GM12891 (cell line): ENCODE measurements at regions not wholly inside any gene's neighbourhood (a gene's known extent, or its start where the extent isn't known, plus 50 kb on each side); places are given as distances from the start of the nearest gene placed in this dataset.
"Not testable (repeated sequence)": the region's sequence is repeated elsewhere in the genome, so short reads cannot be mapped to it uniquely, and the experiment has no call there.

ENCODE experiments used
- DNase-seq: peaks from one replicate; pipeline ENCODE4 v3.0.0; 2011; ENCODE audit warnings: low spot score; ENCODE audit not compliant: insufficient read length
- FAIRE-seq: peaks from 2 replicates; lab custom pipeline; 2011; peaks lifted over from hg19 to GRCh38; lab: Jason Lieb, UNC
- PAX5 ChIP-seq: IDR thresholded peaks from 2 replicates; pipeline ENCODE4 v1.6.1; 2011; ENCODE audit warnings: low read length, moderate library complexity, mild to moderate bottlenecking; ENCODE audit not compliant: insufficient read depth, severe bottlenecking
- POLR2A ChIP-seq: IDR thresholded peaks from 2 replicates; pipeline ENCODE4 v1.6.1; 2011; ENCODE audit warnings: low read depth, low read length, control low read depth
- POLR2AphosphoS5 ChIP-seq: IDR thresholded peaks from 2 replicates; pipeline ENCODE4 v1.6.1; 2011; ENCODE audit warnings: low read depth, low read length, control low read depth
- POU2F2 ChIP-seq: IDR thresholded peaks from 2 replicates; pipeline ENCODE4 v1.6.1; 2011; ENCODE audit warnings: low read depth, mild to moderate bottlenecking, control low read depth, low read length, moderate library complexity
- SPI1 ChIP-seq: IDR thresholded peaks from 2 replicates; pipeline ENCODE4 v1.6.1; 2011; ENCODE audit warnings: low read depth, low read length, control low read depth
- TAF1 ChIP-seq: IDR thresholded peaks from 2 replicates; pipeline ENCODE4 v1.6.1; 2011; ENCODE audit warnings: low read depth, low read length, control low read depth

- DNase-seq (no peak), FAIRE-seq (no peak)
- no peak for TF ChIP-seq SPI1
- TF ChIP-seq TAF1: no peak
- TF ChIP-seq POU2F2: no peak
Measured at GRCh38 chr3:150273396-150273795, 134.7 kb upstream of the TSC22D2 start.

GRCh38 chr3:150271591-150271960 is 136.5 kb upstream of the TSC22D2 start:
- TF ChIP-seq POLR2A (no peak), SPI1 (no peak), POLR2AphosphoS5 (no peak), PAX5 (no peak), POU2F2 (no peak), TAF1 (no peak)
- FAIRE-seq (no peak), DNase-seq (no peak)

GRCh38 chr3:150270883-150271590 is 137.1 kb upstream of the TSC22D2 start:
- no peak for FAIRE-seq
- no peak for TF ChIP-seq PAX5
- no peak for TF ChIP-seq SPI1
- TF ChIP-seq POLR2A: no peak
- no peak for TF ChIP-seq POLR2AphosphoS5
- TF ChIP-seq POU2F2: no peak
- no peak for TF ChIP-seq TAF1

GRCh38 chr3:150270444-150270843 is 137.7 kb upstream of the TSC22D2 start:
- FAIRE-seq, DNase-seq: not testable (repeated sequence)

More at GRCh38 chr3:150270883-150271590, 137.1 kb upstream of the TSC22D2 start:
- no peak for DNase-seq

GRCh38 chr3:150269526-150269925 is 138.6 kb upstream of the TSC22D2 start:
- TF ChIP-seq SPI1 (no peak), PAX5 (no peak), POLR2A (no peak), TAF1 (no peak), POLR2AphosphoS5 (no peak), POU2F2 (no peak)
- FAIRE-seq (no peak), DNase-seq (no peak)

- TF ChIP-seq POLR2AphosphoS5 (no peak), POLR2A (no peak), SPI1 (no peak), POU2F2 (no peak), TAF1 (no peak), PAX5 (no peak)
- DNase-seq: no peak
- no peak for FAIRE-seq
Measured at GRCh38 chr3:150268426-150269391, 139.4 kb upstream of the TSC22D2 start.

GRCh38 chr3:150267288-150267687 is 140.8 kb upstream of the TSC22D2 start:
- FAIRE-seq (no peak), DNase-seq (no peak)
- TF ChIP-seq PAX5 (no peak), POU2F2 (no peak), POLR2AphosphoS5 (no peak), TAF1 (no peak), POLR2A (no peak), SPI1 (no peak)

GRCh38 chr3:150265305-150265704 is 142.8 kb upstream of the TSC22D2 start:
- FAIRE-seq (no peak), DNase-seq (no peak)
- TF ChIP-seq POLR2AphosphoS5 (no peak), PAX5 (no peak), TAF1 (no peak), POU2F2 (no peak), POLR2A (no peak), SPI1 (no peak)

- FAIRE-seq (no peak), DNase-seq (no peak)
- TF ChIP-seq POLR2A (no peak), TAF1 (no peak), PAX5 (no peak), POU2F2 (no peak), POLR2AphosphoS5 (no peak), SPI1 (no peak)
Measured at GRCh38 chr3:150264561-150265279, 143.4 kb upstream of the TSC22D2 start.

GRCh38 chr3:150261958-150262357 is 146.1 kb upstream of the TSC22D2 start:
- no peak for TF ChIP-seq POU2F2
- no peak for TF ChIP-seq POLR2AphosphoS5
- TF ChIP-seq SPI1: no peak
- TF ChIP-seq PAX5: no peak
- no peak for TF ChIP-seq POLR2A
- TF ChIP-seq TAF1: no peak
- FAIRE-seq: peak; percentile 43
- no peak for DNase-seq
